ENCODE measurements at regions not wholly inside any gene's neighbourhood (a gene's known extent, or its start where the extent isn't known, plus 50 kb on each side); places are given as distances from the start of the nearest gene placed in this dataset.

DNA sequence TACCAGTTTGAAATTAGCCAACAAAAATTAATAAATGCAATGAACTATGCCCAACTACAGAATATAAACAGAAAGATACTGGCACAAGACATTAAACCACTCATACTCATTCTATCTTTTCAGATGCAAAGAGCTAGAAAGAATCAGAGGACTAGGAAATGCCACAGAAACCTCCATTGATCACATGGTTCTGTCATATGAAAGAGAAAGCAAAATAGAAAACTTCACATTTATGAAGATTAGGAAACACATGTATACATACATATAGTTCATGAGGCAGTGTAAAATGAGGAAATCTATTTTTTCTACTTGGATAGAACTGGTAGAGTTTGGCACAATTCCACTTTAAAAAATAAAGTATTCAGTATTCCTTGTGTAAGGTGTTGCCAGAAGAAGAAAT lies 275.1 kb upstream of the PTGER4 start:
- DNase-seq (ENCODE audit: low spot score): no peak
- Histone ChIP-seq H3K4me3 (no peak overlapping the region), H3K4me1 (peaks cover 0 to 12% of the 10 kb centered on the region in 2 donors), H3K27me3 (no peaks in the 10 kb centered on the region), H3K9me3 (no peaks in the 10 kb centered on the region), H3K36me3 (no peaks in the 10 kb centered on the region), H3K27ac (no peak overlapping the region)
- TF ChIP-seq, protein P1, sequence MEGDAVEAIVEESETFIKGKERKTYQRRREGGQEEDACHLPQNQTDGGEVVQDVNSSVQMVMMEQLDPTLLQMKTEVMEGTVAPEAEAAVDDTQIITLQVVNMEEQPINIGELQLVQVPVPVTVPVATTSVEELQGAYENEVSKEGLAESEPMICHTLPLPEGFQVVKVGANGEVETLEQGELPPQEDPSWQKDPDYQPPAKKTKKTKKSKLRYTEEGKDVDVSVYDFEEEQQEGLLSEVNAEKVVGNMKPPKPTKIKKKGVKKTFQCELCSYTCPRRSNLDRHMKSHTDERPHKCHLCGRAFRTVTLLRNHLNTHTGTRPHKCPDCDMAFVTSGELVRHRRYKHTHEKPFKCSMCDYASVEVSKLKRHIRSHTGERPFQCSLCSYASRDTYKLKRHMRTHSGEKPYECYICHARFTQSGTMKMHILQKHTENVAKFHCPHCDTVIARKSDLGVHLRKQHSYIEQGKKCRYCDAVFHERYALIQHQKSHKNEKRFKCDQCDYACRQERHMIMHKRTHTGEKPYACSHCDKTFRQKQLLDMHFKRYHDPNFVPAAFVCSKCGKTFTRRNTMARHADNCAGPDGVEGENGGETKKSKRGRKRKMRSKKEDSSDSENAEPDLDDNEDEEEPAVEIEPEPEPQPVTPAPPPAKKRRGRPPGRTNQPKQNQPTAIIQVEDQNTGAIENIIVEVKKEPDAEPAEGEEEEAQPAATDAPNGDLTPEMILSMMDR (IDR thresholded peaks at IDR 0.05): no peak

DNA sequence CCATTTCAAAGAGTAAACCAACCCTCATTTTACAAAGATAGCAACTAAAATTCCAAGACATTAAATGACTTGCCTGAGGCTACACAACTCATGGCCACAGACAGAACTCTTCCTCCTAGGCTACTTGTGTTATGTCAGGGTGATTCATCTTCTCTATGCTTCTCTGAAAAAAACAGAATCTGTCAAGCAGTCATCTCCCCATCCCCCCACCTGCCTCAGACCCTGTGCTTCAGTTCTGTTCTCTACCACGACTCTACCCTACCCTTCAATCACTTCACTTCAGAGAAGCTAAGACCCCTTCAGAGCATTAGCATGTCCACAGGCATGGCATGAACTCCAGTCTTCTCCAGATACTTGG lies 277.7 kb upstream of the PTGER4 start:
- DNase-seq (ENCODE audit: low spot score): no peak
- Histone ChIP-seq H3K4me3 (no peak overlapping the region), H3K27ac (no peak overlapping the region), H3K36me3 (no peaks in the 10 kb centered on the region), H3K27me3 (no peaks in the 10 kb centered on the region), H3K4me1 (peaks cover 0 to 10% of the 10 kb centered on the region in 2 donors), H3K9me3 (no peaks in the 10 kb centered on the region)
- TF ChIP-seq, protein P1 (IDR thresholded peaks at IDR 0.05): no peak

DNA sequence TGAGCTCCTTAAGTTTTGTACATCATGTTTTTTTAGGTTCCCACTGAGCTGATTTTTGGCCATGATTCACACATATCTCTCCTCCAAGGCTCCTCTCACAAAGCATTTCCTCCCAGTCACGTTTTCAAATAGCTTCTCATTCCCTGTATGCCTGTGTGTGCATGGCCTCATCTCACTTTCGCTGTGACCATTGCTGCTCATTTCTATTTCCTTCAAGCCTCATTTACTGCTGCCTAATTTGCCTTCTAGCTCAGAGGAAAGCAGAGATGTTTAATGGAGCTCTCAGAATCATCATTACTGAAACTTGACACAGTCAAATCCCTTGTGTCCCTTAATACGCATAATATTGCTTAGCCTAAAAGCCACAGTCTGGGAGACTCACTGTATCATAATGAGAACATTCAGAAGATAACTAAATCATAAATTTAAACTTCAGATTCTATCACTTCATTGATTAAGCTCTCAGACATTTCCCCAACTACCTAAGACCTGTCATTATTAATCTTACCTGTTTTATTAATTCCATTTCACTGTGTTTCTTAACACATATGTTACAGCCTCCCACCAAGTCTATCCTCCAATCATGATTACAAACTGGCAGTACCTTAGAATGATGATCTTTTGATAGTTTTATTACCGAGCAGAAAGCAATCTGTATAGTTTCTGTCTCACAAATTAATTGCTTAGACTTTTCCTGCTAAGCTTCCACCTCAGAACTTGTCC lies 278.3 kb upstream of the PTGER4 start:
- H3K4me1 ChIP-seq: peaks cover 0 to 8% of the 10 kb centered on the region in 2 donors
- no peaks in the 10 kb centered on the region for H3K36me3 ChIP-seq
- no peaks in the 10 kb centered on the region for H3K27me3 ChIP-seq
- DNase-seq (ENCODE audit: low spot score): no peak
- TF ChIP-seq, protein P1 (IDR thresholded peaks at IDR 0.05): no peak
- H3K4me3 ChIP-seq: no peak overlapping the region
- H3K27ac ChIP-seq: no peak overlapping the region
- no peaks in the 10 kb centered on the region for H3K9me3 ChIP-seq

DNA sequence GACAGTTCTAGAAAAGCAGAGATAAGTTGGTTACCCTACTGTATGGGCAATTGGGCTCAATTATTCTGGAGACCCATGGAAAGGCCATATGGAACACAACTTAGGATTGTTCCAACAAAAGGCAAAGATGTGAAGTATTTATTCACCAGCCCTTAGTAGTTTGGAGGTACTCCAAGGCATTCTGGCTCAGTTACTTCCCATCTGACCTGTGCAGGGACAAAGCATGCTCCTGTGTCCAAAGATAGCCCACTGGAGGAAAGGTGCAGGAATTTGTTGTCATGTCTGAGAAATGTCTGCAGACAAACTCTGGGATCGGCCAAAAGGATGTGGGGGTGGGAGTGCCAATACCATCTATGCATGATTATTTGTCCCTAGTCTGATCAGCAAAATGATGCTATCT lies 279.5 kb upstream of the PTGER4 start:
- DNase-seq (ENCODE audit: low spot score): no peak
- TF ChIP-seq, protein P1 (IDR thresholded peaks at IDR 0.05): no peak
- Histone ChIP-seq H3K27me3 (no peaks in the 10 kb centered on the region), H3K4me3 (no peak overlapping the region), H3K9me3 (no peaks in the 10 kb centered on the region), H3K4me1 (no peaks in the 10 kb centered on the region), H3K36me3 (no peaks in the 10 kb centered on the region), H3K27ac (no peak overlapping the region)

DNA sequence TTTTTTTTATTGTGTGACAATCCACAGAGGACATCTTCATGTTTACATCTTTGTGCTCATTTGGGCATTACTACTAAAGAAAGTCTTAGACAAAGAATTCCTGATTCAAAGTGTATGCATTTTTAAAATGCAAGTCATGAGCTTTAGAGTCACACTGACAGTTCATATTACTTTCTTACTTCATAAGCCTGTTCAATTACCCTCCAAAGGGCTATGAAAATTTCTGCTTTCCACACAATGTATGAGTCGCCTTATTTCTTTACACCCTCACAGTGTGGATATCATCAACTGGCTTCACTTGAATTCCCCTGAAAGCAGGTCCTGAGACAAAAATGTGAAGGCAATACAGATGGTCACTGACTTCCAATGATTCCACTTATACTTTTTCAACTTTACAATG lies 280.4 kb upstream of the PTGER4 start:
- Histone ChIP-seq H3K9me3 (no peaks in the 10 kb centered on the region), H3K4me1 (no peaks in the 10 kb centered on the region), H3K27me3 (no peaks in the 10 kb centered on the region), H3K4me3 (no peak overlapping the region), H3K36me3 (no peaks in the 10 kb centered on the region), H3K27ac (no peak overlapping the region)
- TF ChIP-seq, protein P1 (IDR thresholded peaks at IDR 0.05): no peak
- no peak for DNase-seq (ENCODE audit: low spot score)

DNA sequence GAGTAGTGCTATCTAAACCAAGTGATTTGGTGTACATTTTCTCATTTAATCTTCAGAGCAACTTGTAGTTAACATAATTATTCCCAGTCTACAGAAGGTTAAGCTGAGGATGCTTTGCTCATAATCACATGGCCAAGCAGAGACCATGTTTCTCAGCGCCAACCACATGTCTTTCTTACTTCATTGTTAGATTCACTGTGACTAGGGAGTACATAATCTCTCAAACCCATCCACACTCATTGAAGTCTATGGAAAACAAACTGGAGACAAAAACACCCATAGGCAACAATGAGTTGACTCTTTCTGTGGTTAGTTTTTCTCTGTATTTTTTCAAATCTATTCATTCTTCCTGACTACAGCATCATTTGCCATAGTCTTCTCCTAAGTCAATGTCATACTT lies 281.7 kb upstream of the PTGER4 start:
- H3K9me3 ChIP-seq: no peaks in the 10 kb centered on the region
- DNase-seq (ENCODE audit: low spot score): no peak
- no peak overlapping the region for H3K27ac ChIP-seq
- no peak overlapping the region for H3K4me3 ChIP-seq
- no peaks in the 10 kb centered on the region for H3K4me1 ChIP-seq
- TF ChIP-seq, protein P1 (IDR thresholded peaks at IDR 0.05): no peak
- no peaks in the 10 kb centered on the region for H3K27me3 ChIP-seq
- H3K36me3 ChIP-seq: no peaks in the 10 kb centered on the region

Measured in right atrium auricular region (tissue), 2 donors.